ENCODE measurements at regions not wholly inside any gene's neighbourhood (a gene's known extent, or its start where the extent isn't known, plus 50 kb on each side); places are given as distances from the start of the nearest gene placed in this dataset.
"Not testable (repeated sequence)": the region's sequence is repeated elsewhere in the genome, so short reads cannot be mapped to it uniquely, and the experiment has no call there.

DNA sequence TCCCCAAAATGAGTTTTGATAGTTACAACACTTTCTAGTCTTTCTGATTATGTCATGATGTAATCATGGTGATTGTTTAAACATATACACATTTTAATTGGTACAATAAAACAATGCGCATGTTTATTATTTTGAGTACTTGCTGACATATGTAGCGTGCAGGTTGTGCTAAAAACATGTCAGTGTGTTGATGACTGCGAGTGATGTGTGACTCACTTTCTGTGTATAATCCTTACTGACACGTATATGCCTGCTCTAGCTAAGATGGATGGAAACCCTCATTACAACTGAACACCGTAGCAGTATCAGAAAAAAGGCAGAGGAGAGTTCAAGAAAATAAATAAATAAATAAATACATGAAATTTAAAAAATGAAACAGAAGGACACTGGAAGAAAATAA lies 1552.4 kb upstream of the FLRT2 start:
- no peak for DNase-seq (ENCODE audit: extremely low spot score in 2 of 2)
- Histone ChIP-seq H3K27me3 (no peaks in the 10 kb centered on the region), H3K36me3 (no peaks in the 10 kb centered on the region), H3K4me3 (no peak overlapping the region), H3K9me3 (no peaks in the 10 kb centered on the region), H3K27ac (no peak overlapping the region), H3K4me1 (peaks cover 9% of the 10 kb centered on the region)
- intact Hi-C loops (cut with DNase I) = no loop called here
- TF ChIP-seq POLR2A (IDR thresholded peaks at IDR 0.05) = no peak
- TF ChIP-seq CTCF (IDR thresholded peaks at IDR 0.05) = no peak
- TF ChIP-seq POLR2AphosphoS5 (IDR thresholded peaks at IDR 0.05; ENCODE audit: insufficient read depth in 1 of 2, low read depth in 1 of 2) = no peak

GRCh38 chr14:83981676-83982258 lies 1548.2 kb upstream of the FLRT2 start:
- H3K27ac ChIP-seq; intact Hi-C loops (cut with DNase I); H3K9me3 ChIP-seq; DNase-seq (ENCODE audit: extremely low spot score in 2 of 2); H3K27me3 ChIP-seq; H3K4me3 ChIP-seq; H3K36me3 ChIP-seq; H3K4me1 ChIP-seq: not testable (repeated sequence)

- no peak for TF ChIP-seq POLR2AphosphoS5 (IDR thresholded peaks at IDR 0.05; ENCODE audit: insufficient read depth in 1 of 2, low read depth in 1 of 2)
- TF ChIP-seq POLR2A (IDR thresholded peaks at IDR 0.05) = no peak
- TF ChIP-seq CTCF (IDR thresholded peaks at IDR 0.05) = no peak
- H3K4me1 ChIP-seq = no peaks in the 10 kb centered on the region
- intact Hi-C loops (cut with DNase I) = no loop called here
- no peak overlapping the region for H3K4me3 ChIP-seq
- H3K9me3 ChIP-seq = no peaks in the 10 kb centered on the region
- H3K36me3 ChIP-seq = no peaks in the 10 kb centered on the region
- no peak overlapping the region for H3K27ac ChIP-seq
- no peak for DNase-seq (ENCODE audit: extremely low spot score in 2 of 2)
- H3K27me3 ChIP-seq = no peaks in the 10 kb centered on the region
These were observed 1541.7 kb upstream of the FLRT2 start for GRCh38 chr14:83988275-83988674.

DNA sequence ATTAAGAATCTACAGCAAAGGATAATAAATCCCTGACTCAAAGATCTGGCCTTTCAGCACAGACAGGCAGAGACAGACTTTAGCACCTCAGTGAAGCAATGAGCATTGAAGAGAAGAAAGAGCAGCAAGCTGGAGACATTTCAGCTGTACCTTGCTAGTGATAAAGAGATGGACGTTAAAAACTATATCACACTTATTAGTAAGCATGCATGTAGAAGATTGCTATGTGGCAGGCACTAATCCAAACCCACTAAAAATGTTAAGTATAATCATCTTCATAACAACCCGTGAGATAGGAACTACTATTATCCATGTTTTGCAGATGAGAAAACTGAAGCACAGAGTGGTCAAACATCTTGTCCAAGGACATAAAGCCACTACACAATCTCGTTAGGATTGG lies 1538.3 kb upstream of the FLRT2 start:
- intact Hi-C loops (cut with DNase I) = no loop called here
- no peak for DNase-seq (ENCODE audit: extremely low spot score in 2 of 2)
- Histone ChIP-seq H3K27me3 (no peaks in the 10 kb centered on the region), H3K27ac (no peak overlapping the region), H3K4me1 (no peaks in the 10 kb centered on the region), H3K4me3 (no peak overlapping the region), H3K36me3 (no peaks in the 10 kb centered on the region), H3K9me3 (no peaks in the 10 kb centered on the region)
- TF ChIP-seq CTCF (IDR thresholded peaks at IDR 0.05) (no peak), POLR2A (IDR thresholded peaks at IDR 0.05) (no peak), POLR2AphosphoS5 (IDR thresholded peaks at IDR 0.05; ENCODE audit: insufficient read depth in 1 of 2, low read depth in 1 of 2) (no peak)

DNA sequence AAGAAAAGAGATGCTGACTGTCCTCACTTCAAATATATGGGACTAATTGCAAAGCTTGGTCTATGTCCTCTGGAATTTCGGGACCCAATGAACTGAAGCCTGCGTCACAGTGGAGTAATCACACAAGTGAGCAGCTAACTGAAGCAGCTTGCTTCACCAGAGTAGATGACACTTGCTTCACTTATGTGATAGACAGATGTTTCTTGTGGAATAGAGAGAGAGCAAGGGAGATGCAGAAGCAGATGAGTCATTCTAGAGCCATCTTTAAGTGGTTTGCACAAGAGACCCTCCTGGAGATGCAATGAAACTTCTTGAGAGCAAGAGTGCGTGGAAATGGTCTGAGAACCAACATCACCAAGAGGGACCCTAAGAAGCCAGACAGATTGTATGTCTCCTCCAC lies 1537.1 kb upstream of the FLRT2 start:
- Histone ChIP-seq H3K4me3 (no peak overlapping the region), H3K27me3 (no peaks in the 10 kb centered on the region), H3K36me3 (no peaks in the 10 kb centered on the region), H3K9me3 (no peaks in the 10 kb centered on the region), H3K27ac (no peak overlapping the region), H3K4me1 (no peaks in the 10 kb centered on the region)
- intact Hi-C loops (cut with DNase I) = no loop called here
- no peak for DNase-seq (ENCODE audit: extremely low spot score in 2 of 2)
- no peak for TF ChIP-seq POLR2AphosphoS5 (IDR thresholded peaks at IDR 0.05; ENCODE audit: insufficient read depth in 1 of 2, low read depth in 1 of 2)
- no peak for TF ChIP-seq POLR2A (IDR thresholded peaks at IDR 0.05)
- no peak for TF ChIP-seq CTCF (IDR thresholded peaks at IDR 0.05)

Measured in vagina (tissue), 2 donors.